Activated T-helper 1 cell treated with Interleukin-2 at 50 U/mL for 16 hours (primary cell): ENCODE measurements at regions not wholly inside any gene's neighbourhood (a gene's known extent, or its start where the extent isn't known, plus 50 kb on each side); places are given as distances from the start of the nearest gene placed in this dataset.

ENCODE experiments used
- DNase-seq: peaks from one replicate; pipeline ENCODE4 v3.0.0-alpha.2; 2020; ENCODE audit warnings: low read depth

- DNase-seq, result no peak
These were observed 247.0 kb upstream of the SESN3 start for GRCh38 chr11:95478003-95478402.

- no peak for DNase-seq
These were observed 238.3 kb upstream of the SESN3 start for GRCh38 chr11:95469258-95469657.

- no peak for DNase-seq
These were observed 235.4 kb upstream of the SESN3 start for GRCh38 chr11:95466416-95466815.

GRCh38 chr11:95465887-95466286 lies 234.9 kb upstream of the SESN3 start:
- no peak for DNase-seq

GRCh38 chr11:95461858-95462257 lies 230.9 kb upstream of the SESN3 start:
- DNase-seq, result no peak

- DNase-seq, result no peak
These were observed 230.3 kb upstream of the SESN3 start for GRCh38 chr11:95461348-95461747.

- DNase-seq, result no peak
These were observed 228.5 kb upstream of the SESN3 start for GRCh38 chr11:95459291-95460042.

GRCh38 chr11:95456714-95457491 lies 225.9 kb upstream of the SESN3 start:
- no peak for DNase-seq

GRCh38 chr11:95455228-95455970 lies 224.4 kb upstream of the SESN3 start:
- DNase-seq, result no peak

GRCh38 chr11:95453616-95454171 lies 222.7 kb upstream of the SESN3 start:
- no peak for DNase-seq

GRCh38 chr11:95451682-95452081 lies 220.7 kb upstream of the SESN3 start:
- no peak for DNase-seq

- no peak for DNase-seq
These were observed 220.3 kb upstream of the SESN3 start for GRCh38 chr11:95451261-95451660.

- DNase-seq, result no peak
These were observed 219.6 kb upstream of the SESN3 start for GRCh38 chr11:95450547-95451123.

- no peak for DNase-seq
These were observed 214.8 kb upstream of the SESN3 start for GRCh38 chr11:95445746-95446333.

- DNase-seq, result no peak
These were observed 213.6 kb upstream of the SESN3 start for GRCh38 chr11:95444309-95445241.

GRCh38 chr11:95443386-95443785 lies 212.4 kb upstream of the SESN3 start:
- DNase-seq, result no peak

- DNase-seq, result no peak
These were observed 211.6 kb upstream of the SESN3 start for GRCh38 chr11:95442531-95443050.

GRCh38 chr11:95435628-95436353 lies 204.8 kb upstream of the SESN3 start:
- no peak for DNase-seq

GRCh38 chr11:95435192-95435591 lies 204.2 kb upstream of the SESN3 start:
- no peak for DNase-seq
